ENCODE measurements at regions not wholly inside any gene's neighbourhood (a gene's known extent, or its start where the extent isn't known, plus 50 kb on each side); places are given as distances from the start of the nearest gene placed in this dataset.

GRCh38 chr12:111270239-111270638, 98.7 kb downstream of the PHETA1 start:
- TF ChIP-seq CTCF (IDR thresholded peaks at IDR 0.05) = no peak
- TF ChIP-seq POLR2A (IDR thresholded peaks at IDR 0.05) = no peak

All from heart left ventricle (tissue), 13 donors.